ENCODE measurements at regions not wholly inside any gene's neighbourhood (a gene's known extent, or its start where the extent isn't known, plus 50 kb on each side); places are given as distances from the start of the nearest gene placed in this dataset.

DNA sequence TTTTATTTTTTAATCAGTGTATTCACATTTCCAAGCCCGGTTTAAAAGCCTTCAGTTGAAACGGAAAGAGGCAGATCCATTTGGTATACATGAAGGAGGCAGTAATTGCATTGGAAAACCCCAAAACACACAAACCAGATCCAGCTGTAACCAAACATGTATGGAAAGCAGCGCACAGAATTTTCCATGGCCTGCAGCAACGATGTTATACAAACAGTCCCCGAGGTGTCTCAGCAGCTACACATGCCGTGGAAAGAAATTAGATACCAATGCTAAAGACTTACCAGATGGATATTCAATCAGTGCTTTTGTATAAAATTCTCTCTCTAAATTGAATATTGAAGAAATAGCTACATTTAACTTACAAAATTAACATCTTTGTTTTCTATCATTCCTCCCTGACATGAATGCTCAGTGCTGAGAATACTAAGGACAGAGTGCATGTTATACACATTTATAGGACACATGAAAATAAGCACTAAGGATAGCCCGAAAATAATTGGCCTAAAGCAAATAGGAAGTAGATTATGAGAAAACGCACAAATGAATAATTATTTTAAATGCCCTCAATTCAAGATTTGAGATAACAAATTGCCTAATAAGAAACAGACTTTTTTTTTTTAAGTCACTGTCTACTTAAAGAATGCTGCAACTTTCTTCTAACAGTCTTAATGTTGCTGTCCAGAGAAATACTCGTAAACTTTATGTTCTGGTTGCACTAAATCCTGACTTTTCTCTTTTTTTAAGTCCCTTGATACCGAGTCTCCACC is 713.1 kb downstream of the HDGFL1 start:
- DNase-seq (ENCODE audit: low read depth, low spot score), result no peak

GRCh38 chr6:23293653-23294052 is 724.3 kb downstream of the HDGFL1 start:
- DNase-seq (ENCODE audit: low read depth, low spot score), result no peak

DNA sequence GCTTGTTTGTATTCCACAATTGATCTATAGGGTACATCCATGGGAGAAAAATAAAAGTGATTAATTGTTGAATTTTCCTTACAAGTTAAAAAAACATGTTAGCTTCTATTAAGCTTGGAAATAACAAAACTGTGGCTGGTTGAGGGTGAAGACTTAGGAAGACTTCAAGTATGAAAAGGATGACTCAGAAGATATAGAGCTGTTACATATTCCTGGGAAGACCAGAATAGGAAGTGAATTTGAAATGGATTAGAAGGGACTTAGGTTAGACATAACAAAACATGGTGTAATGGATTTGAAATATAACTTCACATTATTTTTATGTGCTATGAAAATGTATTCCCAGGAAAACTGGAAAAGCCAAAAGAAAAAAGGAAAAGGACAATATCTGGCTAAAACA is 732.2 kb downstream of the HDGFL1 start:
- no peak for DNase-seq (ENCODE audit: low read depth, low spot score)

- DNase-seq (ENCODE audit: low read depth, low spot score), result no peak
Observed at GRCh38 chr6:23302514-23302913, 733.1 kb downstream of the HDGFL1 start.

DNA sequence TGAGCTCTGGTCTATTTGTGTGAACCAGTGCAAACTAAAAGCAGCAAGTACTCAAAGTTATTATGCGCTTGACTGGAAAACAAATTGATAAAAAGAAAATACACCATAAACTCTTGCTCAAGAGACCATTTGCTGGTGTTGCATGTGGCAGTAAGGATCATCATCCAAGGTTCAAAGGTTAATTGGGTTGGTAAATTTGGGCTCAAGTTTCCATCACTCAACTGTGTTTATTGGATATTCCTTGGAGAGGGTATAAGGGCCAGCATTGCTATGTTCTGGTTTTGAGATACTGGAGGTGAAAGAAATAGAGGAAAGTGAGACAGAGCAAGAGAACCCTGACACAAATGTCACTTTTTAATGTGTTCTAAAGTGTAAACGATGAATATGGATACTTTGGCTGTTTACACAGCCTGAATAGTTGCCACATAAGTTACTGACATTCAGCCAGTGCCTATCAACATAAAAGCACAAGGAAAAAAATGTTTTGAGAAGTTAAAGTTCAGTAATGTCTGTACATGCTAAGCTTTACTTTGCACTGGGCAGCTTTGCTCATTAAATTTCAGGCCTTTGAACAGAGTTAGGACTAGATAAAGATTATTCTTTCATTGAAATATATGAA is 736.1 kb downstream of the HDGFL1 start:
- DNase-seq (ENCODE audit: low read depth, low spot score), result no peak

DNA sequence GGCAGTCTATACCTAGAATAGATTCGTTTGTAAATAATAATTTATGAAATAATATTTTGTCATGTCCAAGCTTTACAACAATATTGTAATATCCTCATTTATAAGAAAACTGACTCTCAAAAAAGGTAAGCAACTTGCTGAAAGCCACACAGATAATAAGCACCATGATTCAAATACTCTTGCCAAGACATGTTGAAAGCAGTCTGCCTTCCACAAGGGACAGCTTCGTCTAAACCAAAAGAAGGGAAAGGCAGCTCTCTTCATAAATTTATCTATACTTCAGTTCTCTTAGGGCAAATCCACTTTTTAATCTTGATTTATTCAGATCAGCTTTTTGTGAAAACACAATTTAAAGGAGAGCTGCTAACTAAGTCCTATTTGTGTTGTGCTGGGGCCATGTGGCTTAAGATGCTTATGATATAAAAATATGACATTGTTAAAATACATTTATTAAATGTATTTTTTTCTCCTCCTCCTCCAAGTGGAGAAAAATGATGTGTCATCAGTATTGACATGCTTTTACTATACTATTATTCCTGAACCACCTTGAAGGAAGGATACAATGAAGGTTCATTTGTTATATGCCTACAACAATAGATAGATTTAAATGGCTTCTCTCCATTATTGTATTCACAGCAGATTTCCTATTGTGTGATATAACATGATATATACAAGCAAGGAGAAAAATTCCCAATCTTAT is 737.0 kb downstream of the HDGFL1 start:
- no peak for DNase-seq (ENCODE audit: low read depth, low spot score)

DNA sequence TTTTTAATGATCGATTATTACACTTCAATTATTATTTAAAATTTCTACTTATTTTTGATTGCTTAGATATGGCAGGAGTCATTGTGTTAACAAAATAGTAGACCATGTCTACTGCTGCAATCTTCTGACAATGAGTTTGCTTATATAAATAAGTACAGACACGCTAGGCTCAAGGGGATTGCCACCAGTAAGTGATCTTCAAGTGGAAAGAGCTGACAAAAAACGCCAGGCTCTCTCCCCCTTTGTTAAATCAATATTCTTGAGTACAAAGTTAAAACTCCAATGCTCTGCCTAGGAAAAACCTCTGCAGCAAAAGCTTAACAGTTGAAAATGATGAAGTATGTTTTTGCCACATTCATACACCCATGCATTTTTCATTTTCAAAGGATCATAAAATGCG is 738.1 kb downstream of the HDGFL1 start:
- DNase-seq (ENCODE audit: low read depth, low spot score), result no peak

- no peak for DNase-seq (ENCODE audit: low read depth, low spot score)
Observed at GRCh38 chr6:23308166-23308565, 738.8 kb downstream of the HDGFL1 start.

DNA sequence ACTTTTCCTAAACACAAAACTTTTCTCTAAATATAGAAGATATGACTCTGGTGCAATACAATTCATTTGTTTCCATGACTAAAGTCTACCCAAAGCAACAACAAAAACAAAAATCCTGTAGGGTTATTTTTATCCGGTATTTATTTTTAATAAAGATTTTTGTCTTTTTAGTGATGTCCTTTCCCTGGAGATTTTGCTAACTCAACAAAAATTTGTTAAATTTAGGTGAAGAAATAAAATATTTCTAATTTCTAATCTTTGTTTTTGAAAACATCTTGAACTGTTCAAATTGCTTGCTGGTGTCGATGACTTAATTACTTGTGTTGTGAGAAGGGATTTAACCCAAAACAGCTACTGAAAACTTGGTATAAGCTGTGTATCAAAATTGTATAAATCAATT is 741.8 kb downstream of the HDGFL1 start:
- no peak for DNase-seq (ENCODE audit: low read depth, low spot score)

- DNase-seq (ENCODE audit: low read depth, low spot score), result no peak
Observed at GRCh38 chr6:23316131-23316530, 746.8 kb downstream of the HDGFL1 start.

DNA sequence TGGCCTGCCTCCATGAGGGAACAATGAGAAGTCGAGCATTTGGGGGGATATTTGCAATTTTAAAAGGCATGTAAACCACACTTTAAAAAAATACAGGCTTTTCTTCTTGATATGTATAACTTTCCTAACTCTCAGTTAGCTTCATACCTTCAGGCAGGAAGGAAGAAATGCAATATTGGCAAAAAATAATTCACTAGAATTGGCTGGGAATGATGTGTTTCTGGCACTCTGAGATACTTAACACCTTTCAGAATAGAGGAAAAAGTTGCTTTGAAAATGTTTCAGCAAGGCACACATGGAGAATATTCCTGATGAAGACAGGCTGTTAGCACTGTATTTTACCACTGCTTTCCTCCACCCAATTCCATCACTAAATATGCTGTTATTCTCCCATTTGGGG is 747.6 kb downstream of the HDGFL1 start:
- DNase-seq (ENCODE audit: low read depth, low spot score), result no peak

DNA sequence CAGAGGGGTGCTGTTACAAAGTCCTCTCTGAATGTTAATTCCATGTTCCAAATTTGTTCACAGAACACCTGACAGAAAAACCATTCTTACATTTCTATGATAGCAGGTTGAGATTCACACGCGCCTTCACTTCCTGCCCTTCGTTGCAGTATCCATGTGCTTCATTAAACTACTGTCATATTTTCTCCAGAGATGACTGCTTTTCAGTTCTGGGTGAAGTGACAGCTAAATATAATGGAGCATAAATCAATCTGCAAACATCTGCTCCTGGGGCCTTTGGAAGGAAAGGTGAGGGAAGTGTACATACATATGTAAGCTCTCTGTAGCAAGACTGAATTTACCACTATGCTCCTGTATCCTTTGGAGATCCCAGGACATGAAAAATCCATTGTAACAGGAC is 750.2 kb downstream of the HDGFL1 start:
- DNase-seq (ENCODE audit: low read depth, low spot score), result no peak

GRCh38 chr6:23320471-23321015 is 751.2 kb downstream of the HDGFL1 start:
- no peak for DNase-seq (ENCODE audit: low read depth, low spot score)

DNA sequence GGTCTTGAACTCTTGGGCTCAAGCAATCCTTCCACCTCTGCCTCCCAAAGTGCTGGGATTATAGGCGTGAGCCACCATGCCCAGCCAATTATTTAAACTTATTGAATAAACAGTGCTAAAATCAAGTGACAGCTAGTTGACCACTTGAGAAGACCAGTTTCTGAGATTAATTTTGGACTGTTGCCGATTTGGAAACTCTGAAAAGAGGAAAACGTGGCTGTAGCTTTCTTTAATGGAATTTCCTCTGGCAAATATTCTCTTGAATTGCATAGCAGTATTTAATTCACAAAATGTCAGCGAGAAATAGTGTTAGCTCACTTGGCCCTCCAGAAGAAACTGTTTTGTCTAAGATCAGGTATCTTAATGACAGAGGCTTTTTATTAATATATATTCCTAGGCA is 754.5 kb downstream of the HDGFL1 start:
- DNase-seq (ENCODE audit: low read depth, low spot score), result no peak

DNA sequence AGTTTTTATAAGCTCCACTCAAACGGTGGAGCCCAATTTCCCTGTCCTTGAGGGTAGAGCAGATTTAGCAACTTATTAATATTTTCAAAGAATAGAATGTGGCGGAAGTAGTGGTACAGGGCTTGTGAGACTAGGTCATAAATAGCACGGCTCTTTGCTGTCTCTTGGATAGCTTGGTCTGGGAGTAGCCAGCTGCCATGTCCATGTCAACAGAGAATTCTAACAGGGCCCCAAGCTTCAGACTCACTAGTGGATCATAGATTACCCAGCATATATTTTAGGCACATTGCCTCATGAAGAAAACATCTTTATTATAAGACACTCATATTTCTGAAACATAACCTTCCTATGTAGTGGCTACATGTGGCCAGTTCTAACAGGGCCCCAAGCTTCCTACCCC is 755.7 kb downstream of the HDGFL1 start:
- no peak for DNase-seq (ENCODE audit: low read depth, low spot score)

- DNase-seq (ENCODE audit: low read depth, low spot score), result no peak
Observed at GRCh38 chr6:23327621-23328020, 758.3 kb downstream of the HDGFL1 start.

DNA sequence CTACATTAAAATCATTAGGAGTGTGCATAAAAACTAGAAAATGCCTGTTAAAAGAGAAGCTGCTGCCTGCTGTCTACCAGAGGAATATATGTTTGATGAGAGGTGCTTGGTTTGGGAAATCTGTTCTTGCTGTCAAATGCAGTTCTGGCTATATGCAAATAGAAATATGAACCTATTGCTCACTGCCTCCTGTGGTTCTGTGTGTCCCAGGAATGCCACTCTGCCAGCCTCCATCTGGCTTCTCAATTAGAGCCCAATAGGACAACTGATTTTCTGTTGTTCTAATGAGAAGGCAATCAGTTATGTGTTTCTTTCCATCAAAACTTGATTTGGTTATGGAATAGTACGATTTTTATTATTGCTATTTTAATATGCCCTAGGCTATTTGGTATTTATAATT is 759.7 kb downstream of the HDGFL1 start:
- DNase-seq (ENCODE audit: low read depth, low spot score), result no peak

GRCh38 chr6:23330632-23331031 is 761.3 kb downstream of the HDGFL1 start:
- no peak for DNase-seq (ENCODE audit: low read depth, low spot score)

DNA sequence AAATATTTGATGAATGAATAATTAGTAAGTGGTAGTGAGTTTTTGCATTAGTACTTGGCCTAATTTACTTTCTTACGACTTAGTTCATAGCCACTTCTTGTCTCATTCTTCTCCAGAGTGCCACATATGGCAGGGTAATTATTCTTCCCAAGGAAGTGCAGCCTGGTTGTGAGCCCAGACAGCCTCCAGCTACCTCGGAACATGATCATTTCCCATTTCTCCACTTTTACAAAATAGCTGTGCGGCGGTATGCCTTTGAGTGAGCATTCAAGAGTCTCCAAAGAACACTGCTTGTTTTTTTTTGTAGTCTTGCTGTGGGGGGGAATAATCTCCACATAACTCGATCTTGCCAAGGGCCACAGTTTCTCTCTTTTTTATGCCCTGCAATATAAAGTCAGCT is 765.0 kb downstream of the HDGFL1 start:
- DNase-seq (ENCODE audit: low read depth, low spot score), result no peak

DNA sequence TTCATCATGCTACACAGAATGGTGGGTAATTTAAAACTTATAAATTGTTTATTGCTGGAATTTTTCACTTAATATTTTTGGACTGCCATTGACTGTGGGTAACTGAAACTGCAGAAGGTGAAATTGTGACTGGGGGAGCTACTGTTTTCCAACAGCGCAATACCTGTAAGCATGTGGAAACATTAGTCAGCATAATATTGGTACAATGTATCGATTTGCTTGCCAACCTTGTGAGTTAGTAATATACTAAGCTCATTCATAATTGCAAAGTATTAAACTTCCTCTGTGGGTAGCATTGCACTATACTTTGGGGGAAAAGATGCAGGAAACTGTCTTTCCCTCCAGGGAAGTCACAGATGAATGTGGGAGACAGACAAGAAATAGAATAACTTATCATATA is 766.5 kb downstream of the HDGFL1 start:
- DNase-seq (ENCODE audit: low read depth, low spot score), result no peak

DNA sequence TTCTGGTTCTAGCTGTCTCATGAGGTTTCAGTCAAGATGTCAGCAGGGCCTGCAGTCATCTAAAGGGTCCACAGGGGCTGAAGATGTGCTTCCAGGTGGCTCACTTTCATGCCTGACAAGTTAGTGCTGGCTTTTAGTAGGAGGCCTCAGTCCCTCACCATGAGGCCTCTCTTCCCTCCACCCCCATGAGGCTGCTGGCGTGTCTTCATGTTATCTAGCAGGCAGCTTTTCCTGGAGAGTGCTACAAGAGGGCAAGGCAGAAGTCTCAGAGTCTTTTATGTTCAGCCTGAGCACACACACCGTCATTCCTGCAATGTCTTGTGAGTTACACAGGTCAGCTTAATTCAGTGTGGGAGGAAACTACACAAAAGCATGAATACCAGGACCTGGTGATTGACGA is 769.9 kb downstream of the HDGFL1 start:
- DNase-seq (ENCODE audit: low read depth, low spot score), result no peak

GRCh38 chr6:23340271-23340670 is 770.9 kb downstream of the HDGFL1 start:
- DNase-seq (ENCODE audit: low read depth, low spot score), result no peak
